ENCODE measurements at regions not wholly inside any gene's neighbourhood (a gene's known extent, or its start where the extent isn't known, plus 50 kb on each side); places are given as distances from the start of the nearest gene placed in this dataset.

GRCh38 chr14:65280653-65281052, 131.9 kb upstream of the FUT8 start (continued):
- no peak for TF ChIP-seq E2F6 (IDR thresholded peaks at IDR 0.05; ENCODE audit: borderline replicate concordance, low read depth)
- TF ChIP-seq REST (IDR thresholded peaks at IDR 0.05): no peak
- TF ChIP-seq ZC3H11A (IDR thresholded peaks at IDR 0.05): no peak
- no peak for TF ChIP-seq GATA3 (IDR thresholded peaks at IDR 0.05; ENCODE audit: borderline replicate concordance)
- no peak for TF ChIP-seq RNF2 (IDR thresholded peaks at IDR 0.05; ENCODE audit: borderline replicate concordance, low read depth)
- TF ChIP-seq TP53 (CRISPR knock-in tag; IDR thresholded peaks at IDR 0.05): no peak
- TF ChIP-seq FOSB (CRISPR knock-in tag; IDR thresholded peaks at IDR 0.05): no peak
- TF ChIP-seq PHF8 (IDR thresholded peaks at IDR 0.05; ENCODE audit: borderline replicate concordance, low read depth): no peak
- TF ChIP-seq KDM5A (IDR thresholded peaks at IDR 0.05): no peak
- no peak for TF ChIP-seq HDAC2 (IDR thresholded peaks at IDR 0.05)

- Histone ChIP-seq H3K9me3 (no peaks in the 10 kb centered on the region), H3K27ac (peak overlapping the region in 1 of 2 experiments; percentile 44; a peak in 3 of 6 replicates), H3K4me1 (peaks cover 13% of the 10 kb centered on the region; the same call in 2 of the 3 replicates), H3K4me2 (no peak overlapping the region), H3K4me3 (no peak overlapping the region)
- FAIRE-seq (no peak), ATAC-seq (peak in 1 of 2 experiments; percentile 51; a peak in 3 of 6 replicates), DNase-seq (ENCODE audit: low read depth in 1 of 2, low spot score in 1 of 2) (no peak)
- TF ChIP-seq HOXB5 (CRISPR knock-in tag; IDR thresholded peaks at IDR 0.05) (no peak), E2F6 (IDR thresholded peaks at IDR 0.05; ENCODE audit: borderline replicate concordance, low read depth) (no peak), POLR2A (IDR thresholded peaks at IDR 0.05; ENCODE audit: low read length) (no peak), RNF2 (IDR thresholded peaks at IDR 0.05; ENCODE audit: borderline replicate concordance, low read depth) (no peak), RFX5 (IDR thresholded peaks at IDR 0.05) (no peak), POLR2AphosphoS2 (conservative IDR thresholded peaks at IDR 0.05; ENCODE audit: low read length) (no peak), ATOH8 (CRISPR knock-in tag; IDR thresholded peaks at IDR 0.05; ENCODE audit: low read depth) (no peak), CBX8 (IDR thresholded peaks at IDR 0.05) (no peak)
- ChIA-PET CTCF (interaction anchor here (0.6 to 1.0 kb wide), 4 partner anchors 10 to 239 kb away, joined by 3 read pairs; no protein-coding TSS in a partner anchor), POLR2A (no interaction called here)
- 81% methylated on average over 12 of the region's 12 CpGs for WGBS (ENCODE audit: missing lambda C conversion rate)
Observed at GRCh38 chr14:65281991-65282895, 130.3 kb upstream of the FUT8 start.

- CTCF ChIA-PET: interaction anchor here (0.6 to 1.0 kb wide), 3 partner anchors 9 to 128 kb away, joined by 3 read pairs; no protein-coding TSS in a partner anchor
- Histone ChIP-seq H3K4me1 (peaks cover 9% of the 10 kb centered on the region; the same call in 2 of the 3 replicates), H3K4me2 (no peak overlapping the region), H3K9me3 (no peaks in the 10 kb centered on the region), H3K27ac (peak overlapping the region in 1 of 2 experiments; percentile 37; a peak in 1 of 6 replicates), H3K4me3 (no peak overlapping the region)
- 93% methylated on average over 3 of the region's 3 CpGs for WGBS (ENCODE audit: missing lambda C conversion rate)
- TF ChIP-seq MAFK (IDR thresholded peaks at IDR 0.05; ENCODE audit: partially characterized antibody) (no peak), HDAC2 (IDR thresholded peaks at IDR 0.05) (no peak), CHD4 (IDR thresholded peaks at IDR 0.05; ENCODE audit: borderline replicate concordance) (no peak), HOXA7 (CRISPR knock-in tag; IDR thresholded peaks at IDR 0.05) (no peak), RARB (CRISPR knock-in tag; IDR thresholded peaks at IDR 0.05) (no peak), TFCP2L1 (CRISPR knock-in tag; IDR thresholded peaks at IDR 0.05) (no peak), MAZ (IDR thresholded peaks at IDR 0.05; ENCODE audit: borderline replicate concordance, low read depth, low read length) (no peak), CBX2 (IDR thresholded peaks at IDR 0.05; ENCODE audit: borderline replicate concordance, low read depth) (no peak), FOSL2 (IDR thresholded peaks at IDR 0.05) (no peak), FOSL2 (CRISPR knock-in tag; IDR thresholded peaks at IDR 0.05) (no peak), FOXS1 (CRISPR knock-in tag; IDR thresholded peaks at IDR 0.05) (no peak), ZNF302 (CRISPR knock-in tag; IDR thresholded peaks at IDR 0.05) (no peak), NFE2L2 (conservative IDR thresholded peaks at IDR 0.05; ENCODE audit: low read length) (no peak), NPAS2 (CRISPR knock-in tag; IDR thresholded peaks at IDR 0.05; ENCODE audit: borderline replicate concordance) (no peak), ZC3H11A (IDR thresholded peaks at IDR 0.05) (no peak)
- POLR2A ChIA-PET: no interaction called here
- DNase-seq (ENCODE audit: low read depth in 1 of 2, low spot score in 1 of 2): no peak
- no peak; a peak in 2 of 6 replicates for ATAC-seq
- no peak for FAIRE-seq
Observed at GRCh38 chr14:65282896-65283253, 129.7 kb upstream of the FUT8 start.

All from A549 (cell line).